GM19043 (cell line): ENCODE measurements at regions not wholly inside any gene's neighbourhood (a gene's known extent, or its start where the extent isn't known, plus 50 kb on each side); places are given as distances from the start of the nearest gene placed in this dataset.

ENCODE experiments used
- ATAC-seq: cut with Tn5 transposase; IDR thresholded peaks from one replicate; pipeline ENCODE4 v1.9.1; 2021; ENCODE audit warnings: low read depth; ENCODE audit not compliant: unreplicated experiment

GRCh38 chr18:76554547-76555222 lies 59.6 kb upstream of the ZNF516 start:
- ATAC-seq: no peak

- ATAC-seq: no peak
Observed at GRCh38 chr18:76553715-76554546, 58.9 kb upstream of the ZNF516 start.

- ATAC-seq: no peak
Observed at GRCh38 chr18:76548541-76548940, 53.5 kb upstream of the ZNF516 start.

DNA sequence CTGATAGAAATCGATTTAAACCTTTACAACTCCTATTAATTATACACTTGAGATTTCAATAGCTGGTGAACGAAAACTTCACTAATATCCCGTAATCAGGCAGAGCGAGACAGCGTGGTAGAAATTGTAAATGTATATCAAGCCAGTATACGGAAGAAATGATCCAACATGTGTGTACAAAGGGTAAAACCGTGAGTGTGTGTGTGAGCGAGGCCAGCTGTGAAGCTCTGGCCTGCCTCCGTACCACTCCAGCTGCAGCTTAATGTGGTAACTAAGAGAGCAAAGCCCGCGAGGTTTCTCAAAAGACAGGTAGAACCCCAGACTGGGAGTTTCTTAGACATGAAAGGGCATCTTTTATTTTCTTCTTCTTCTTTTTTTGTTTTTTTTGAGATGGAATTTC lies 52.3 kb upstream of the ZNF516 start:
- ATAC-seq: no peak

GRCh38 chr18:76546436-76546835 lies 51.4 kb upstream of the ZNF516 start:
- ATAC-seq: no peak

DNA sequence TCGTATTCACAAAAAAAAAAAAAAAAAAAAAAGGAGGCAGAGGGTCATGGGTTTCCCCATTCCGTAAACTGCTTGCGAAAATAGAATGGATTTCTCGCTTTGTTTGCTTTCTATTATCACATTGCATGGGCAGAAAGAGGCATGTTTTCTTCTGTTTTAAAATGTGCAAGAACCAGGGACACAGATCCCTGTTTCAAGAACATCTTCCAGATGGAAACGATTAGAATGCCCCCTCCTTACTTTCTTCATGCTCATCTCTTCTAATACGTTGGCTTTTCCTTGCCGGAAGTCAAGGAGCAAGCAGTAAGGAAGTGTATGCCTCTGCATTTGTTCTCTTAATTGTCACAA lies 51.0 kb upstream of the ZNF516 start:
- no peak for ATAC-seq

DNA sequence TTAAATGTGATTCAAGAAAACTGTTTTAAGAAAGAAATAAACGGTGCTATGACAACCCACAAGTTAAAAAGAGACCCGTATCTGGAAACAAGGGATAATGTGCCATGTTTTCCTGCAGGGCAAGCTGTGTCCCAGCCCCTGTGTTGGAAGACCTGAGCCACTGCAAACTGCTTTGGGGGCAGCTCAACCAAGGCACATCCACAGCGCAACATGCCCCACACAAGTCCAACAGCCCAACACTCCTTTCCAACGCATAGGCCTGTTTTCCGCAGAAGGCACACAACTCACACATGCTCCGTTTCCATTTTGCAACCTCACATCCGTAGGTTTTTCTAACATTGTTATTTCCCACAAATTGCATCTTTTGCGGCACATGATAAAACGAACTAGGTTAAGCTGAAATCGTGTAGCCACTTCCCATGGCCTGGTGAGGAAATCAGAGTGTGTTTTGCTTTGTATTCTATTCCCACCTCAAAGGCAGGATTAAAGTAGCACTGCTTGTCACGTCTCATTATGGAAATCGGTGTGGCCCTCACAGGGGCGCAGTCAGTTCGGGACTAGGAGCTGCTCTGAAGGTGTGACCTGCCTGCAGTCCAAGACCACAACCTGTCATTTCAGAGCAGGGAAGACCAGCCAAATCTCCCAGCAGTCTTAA lies 50.5 kb upstream of the ZNF516 start:
- no peak for ATAC-seq

DNA sequence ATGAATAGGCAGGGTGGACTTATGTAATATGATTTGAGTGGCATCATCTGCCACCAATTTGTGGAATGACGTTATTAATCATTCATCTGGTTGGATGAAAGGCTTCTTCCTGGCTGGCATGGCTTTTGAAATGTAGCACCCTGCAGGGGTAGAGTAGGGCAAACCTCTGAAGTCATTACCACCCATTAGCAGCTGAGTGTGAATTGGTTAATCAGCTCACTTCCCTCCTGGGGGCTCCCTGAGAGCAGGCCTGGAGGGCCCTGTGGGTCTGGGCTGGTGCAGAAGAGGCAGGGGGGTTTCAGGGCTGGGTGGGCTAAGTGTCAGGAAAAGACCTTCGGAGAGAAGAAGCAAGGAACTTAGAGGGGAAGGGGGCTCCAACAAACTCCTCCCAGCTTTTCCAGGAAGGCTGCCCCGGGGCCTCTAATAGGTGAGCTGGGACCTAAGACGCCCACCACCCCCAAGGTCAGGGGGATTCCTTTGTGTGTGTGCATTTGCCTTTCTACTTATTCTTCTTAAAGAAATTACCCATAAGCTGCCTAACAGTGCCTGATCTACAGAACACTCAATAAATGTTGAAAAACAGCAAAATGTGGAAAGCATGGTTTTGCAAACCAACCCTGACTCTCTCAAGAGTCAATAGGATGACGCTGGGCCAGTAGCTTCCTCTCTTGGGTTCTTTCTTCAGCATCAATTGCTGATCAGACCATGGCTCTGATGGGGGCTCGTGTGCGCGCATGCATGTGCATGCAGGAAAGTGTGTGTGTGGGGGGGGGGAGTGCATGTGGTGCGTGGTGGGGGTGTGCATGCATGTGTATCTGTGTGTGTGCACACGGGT lies 49.7 kb upstream of the ZNF516 start:
- no peak for ATAC-seq
